OCI-LY1 (cell line): ENCODE measurements at regions not wholly inside any gene's neighbourhood (a gene's known extent, or its start where the extent isn't known, plus 50 kb on each side); places are given as distances from the start of the nearest gene placed in this dataset.

ENCODE experiments used
- H2AFZ ChIP-seq: fragments of 200-600 bp; sonication (generic), shearing (Covaris generic); 2 replicates; pipeline ENCODE4 v1.6.0; 2014; ENCODE audit warnings: antibody characterized with exemption, mild to moderate bottlenecking, low read length
- H3F3A ChIP-seq: fragments of 200-600 bp; sonication (generic), shearing (Covaris generic); 2 replicates; pipeline ENCODE4 v1.6.0; 2014; ENCODE audit warnings: mild to moderate bottlenecking, antibody characterized with exemption, low read length, moderate library complexity; ENCODE audit not compliant: insufficient read depth
- H3K27ac ChIP-seq: fragments of 200-600 bp; sonication (generic); 2 replicates; pipeline ENCODE4 v1.5.1; 2014; ENCODE audit warnings: low read length, mixed run types, mild to moderate bottlenecking, low read depth; ENCODE audit not compliant: poor library complexity, severe bottlenecking
- H3K27me3 ChIP-seq: fragments of 200-600 bp; sonication (generic); 2 replicates; pipeline ENCODE4 v1.6.0; 2014; ENCODE audit warnings: antibody characterized with exemption, mild to moderate bottlenecking, low read length, moderate library complexity; ENCODE audit not compliant: insufficient read depth
- H3K36me3 ChIP-seq: fragments of 200-600 bp; sonication (generic); 2 replicates; pipeline ENCODE4 v1.6.1; 2014; ENCODE audit warnings: mild to moderate bottlenecking, antibody characterized with exemption, low read length, moderate library complexity, mixed read lengths; ENCODE audit not compliant: insufficient read depth
- H3K4me1 ChIP-seq: fragments of 200-600 bp; sonication (generic); 2 replicates; pipeline ENCODE4 v1.5.1; 2014; ENCODE audit warnings: mild to moderate bottlenecking, low read length, moderate library complexity; ENCODE audit not compliant: insufficient read depth, severe bottlenecking
- H3K4me2 ChIP-seq: fragments of 200-600 bp; sonication (generic), shearing (Covaris generic); 2 replicates; pipeline ENCODE4 v1.6.1; 2014; ENCODE audit warnings: low read length
- H3K4me3 ChIP-seq: fragments of 200-600 bp; sonication (generic); 2 replicates; pipeline ENCODE4 v1.5.1; 2014; ENCODE audit warnings: low read length, low read depth, mild to moderate bottlenecking, mixed read lengths; ENCODE audit not compliant: poor library complexity, severe bottlenecking
- H3K79me2 ChIP-seq: fragments of 200-600 bp; shearing (Covaris generic); 2 replicates; pipeline ENCODE4 v1.6.1; 2016; ENCODE audit warnings: mixed run types, low read length, mixed read lengths; ENCODE audit not compliant: insufficient read depth
- H3K9ac ChIP-seq: fragments of 200-600 bp; sonication (generic), shearing (Covaris generic); 2 replicates; pipeline ENCODE4 v1.6.1; 2014; ENCODE audit warnings: mild to moderate bottlenecking, low read length, mixed read lengths
- H3K9me2 ChIP-seq: fragments of 200-600 bp; sonication (generic), shearing (Covaris generic); 2 replicates; pipeline ENCODE4 v1.6.1; 2014; ENCODE audit warnings: low read depth, mild to moderate bottlenecking, low read length, mixed read lengths
- H3K9me3 ChIP-seq: fragments of 200-600 bp; shearing (Covaris generic); 2 replicates; pipeline ENCODE4 v1.6.1; 2014; ENCODE audit warnings: low read length, mixed read lengths
- H4K20me1 ChIP-seq: fragments of 200-600 bp; sonication (generic), shearing (Covaris generic); 2 replicates; pipeline ENCODE4 v1.6.0; 2016; ENCODE audit warnings: mild to moderate bottlenecking, low read length; ENCODE audit not compliant: insufficient read depth
- EZH2 ChIP-seq: fragments of 200-600 bp; sonication (generic), shearing (Covaris generic); IDR thresholded peaks from 2 replicates; pipeline ENCODE4 v1.8.0; 2017; ENCODE audit warnings: borderline replicate concordance, mixed run types, mild to moderate bottlenecking, antibody characterized with exemption, low read length, moderate library complexity, mixed read lengths
- TF ChIP-seq, protein P1 (sequence below): fragments of 200-600 bp; sonication (generic), shearing (Covaris generic); IDR thresholded peaks from 2 replicates; pipeline ENCODE4 v1.5.1; 2017; ENCODE audit warnings: mild to moderate bottlenecking, antibody characterized with exemption, low read length, moderate library complexity, mixed read lengths

DNA sequence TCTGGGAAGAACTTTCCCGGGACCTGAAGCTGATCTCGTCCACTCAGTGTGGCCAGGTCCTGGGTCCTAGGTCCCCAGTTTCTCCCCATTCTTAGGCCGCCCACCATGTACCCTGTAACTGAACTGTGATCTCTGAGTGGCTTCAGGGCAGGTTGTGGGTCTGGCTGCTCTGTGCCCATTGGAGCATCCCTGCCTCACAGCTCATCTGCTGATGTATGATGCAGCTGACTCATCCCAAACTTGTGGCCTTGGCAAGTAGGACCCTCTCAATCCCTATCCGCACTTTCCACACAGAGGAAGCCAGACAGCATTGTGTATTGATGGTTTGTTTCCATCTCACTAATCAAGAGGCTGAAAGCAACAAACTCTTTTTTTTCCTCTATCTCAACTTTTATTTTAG lies 69.1 kb upstream of the XCR1 start:
- H3F3A ChIP-seq, result no peaks in the 10 kb centered on the region
- TF ChIP-seq, protein P1, sequence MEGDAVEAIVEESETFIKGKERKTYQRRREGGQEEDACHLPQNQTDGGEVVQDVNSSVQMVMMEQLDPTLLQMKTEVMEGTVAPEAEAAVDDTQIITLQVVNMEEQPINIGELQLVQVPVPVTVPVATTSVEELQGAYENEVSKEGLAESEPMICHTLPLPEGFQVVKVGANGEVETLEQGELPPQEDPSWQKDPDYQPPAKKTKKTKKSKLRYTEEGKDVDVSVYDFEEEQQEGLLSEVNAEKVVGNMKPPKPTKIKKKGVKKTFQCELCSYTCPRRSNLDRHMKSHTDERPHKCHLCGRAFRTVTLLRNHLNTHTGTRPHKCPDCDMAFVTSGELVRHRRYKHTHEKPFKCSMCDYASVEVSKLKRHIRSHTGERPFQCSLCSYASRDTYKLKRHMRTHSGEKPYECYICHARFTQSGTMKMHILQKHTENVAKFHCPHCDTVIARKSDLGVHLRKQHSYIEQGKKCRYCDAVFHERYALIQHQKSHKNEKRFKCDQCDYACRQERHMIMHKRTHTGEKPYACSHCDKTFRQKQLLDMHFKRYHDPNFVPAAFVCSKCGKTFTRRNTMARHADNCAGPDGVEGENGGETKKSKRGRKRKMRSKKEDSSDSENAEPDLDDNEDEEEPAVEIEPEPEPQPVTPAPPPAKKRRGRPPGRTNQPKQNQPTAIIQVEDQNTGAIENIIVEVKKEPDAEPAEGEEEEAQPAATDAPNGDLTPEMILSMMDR, result no peak
- no peak for TF ChIP-seq EZH2
- no peak overlapping the region for H2AFZ ChIP-seq
- H3K9ac ChIP-seq, result no peak overlapping the region; the same call in 1 of the 2 replicates
- H3K4me3 ChIP-seq, result no peak overlapping the region
- peak overlapping the region; percentile 30; the same call in 1 of the 2 replicates for H3K4me2 ChIP-seq
- peak overlapping the region; percentile 79 for H3K27ac ChIP-seq
- H3K9me2 ChIP-seq, result no peaks in the 10 kb centered on the region
- H4K20me1 ChIP-seq, result no peaks in the 10 kb centered on the region
- no peaks in the 10 kb centered on the region for H3K27me3 ChIP-seq
- H3K4me1 ChIP-seq, result peaks cover 80% of the 10 kb centered on the region
- H3K36me3 ChIP-seq, result no peaks in the 10 kb centered on the region
- H3K9me3 ChIP-seq, result no peaks in the 10 kb centered on the region
- no peaks in the 10 kb centered on the region for H3K79me2 ChIP-seq

DNA sequence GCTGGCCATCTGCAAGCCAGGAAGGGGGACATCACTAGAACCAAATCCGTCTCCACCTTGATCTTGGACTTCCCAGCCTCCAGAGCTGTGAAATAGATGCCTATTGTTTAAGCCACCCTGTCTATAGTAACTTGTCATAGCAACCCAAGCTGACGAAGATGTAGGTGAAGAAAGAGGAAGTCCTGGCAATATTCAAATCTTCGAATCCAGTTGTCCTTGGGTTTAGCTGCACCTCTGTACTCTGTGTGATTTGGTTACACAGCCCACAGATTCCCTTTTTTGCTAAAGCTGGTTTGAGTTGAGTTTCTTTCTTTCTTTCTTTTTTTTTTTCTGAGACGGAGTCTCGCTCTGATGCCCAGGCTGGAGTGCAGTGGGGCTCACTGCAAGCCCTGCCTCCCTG lies 68.0 kb upstream of the XCR1 start:
- Histone ChIP-seq H3K9ac (no peak overlapping the region; the same call in 1 of the 2 replicates), H3K4me2 (peak overlapping the region; percentile 30; the same call in 1 of the 2 replicates), H3K36me3 (no peaks in the 10 kb centered on the region)

DNA sequence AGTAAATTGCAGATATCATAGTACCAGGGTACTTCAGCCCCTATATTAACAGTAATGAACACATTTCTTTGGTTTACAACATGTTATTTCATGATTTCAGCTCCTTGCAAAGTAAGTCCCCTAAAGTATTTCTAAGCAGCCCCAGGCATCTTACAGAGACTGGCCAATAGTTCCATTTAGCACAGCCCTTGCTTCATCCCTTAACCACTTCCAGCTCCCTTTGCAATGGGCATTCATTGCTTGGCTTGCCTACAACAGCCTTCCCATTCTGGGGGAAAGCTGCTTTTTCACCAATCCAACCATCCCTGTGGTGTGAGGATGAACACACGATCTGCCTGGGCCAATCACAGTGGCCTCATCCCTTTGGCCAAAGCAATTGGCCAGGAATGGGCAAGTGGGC lies 67.2 kb upstream of the XCR1 start:
- Histone ChIP-seq H3K4me1 (peaks cover 86% of the 10 kb centered on the region), H3K4me2 (no peak overlapping the region), H3K9ac (no peak overlapping the region), H3K9me2 (no peaks in the 10 kb centered on the region), H3K27me3 (no peaks in the 10 kb centered on the region), H2AFZ (no peak overlapping the region), H3K9me3 (no peaks in the 10 kb centered on the region), H3K4me3 (no peak overlapping the region), H4K20me1 (no peaks in the 10 kb centered on the region), H3K36me3 (no peaks in the 10 kb centered on the region), H3K79me2 (no peaks in the 10 kb centered on the region), H3K27ac (peak overlapping the region; percentile 79), H3F3A (no peaks in the 10 kb centered on the region)
- TF ChIP-seq, protein P1, result no peak
- TF ChIP-seq EZH2, result no peak

More for the DNA sequence above, 68.0 kb upstream of the XCR1 start:
- no peaks in the 10 kb centered on the region for H4K20me1 ChIP-seq
- no peaks in the 10 kb centered on the region for H3K9me3 ChIP-seq
- no peak for TF ChIP-seq EZH2
- TF ChIP-seq, protein P1, result no peak
- no peaks in the 10 kb centered on the region for H3K79me2 ChIP-seq
- peak overlapping the region; percentile 79 for H3K27ac ChIP-seq
- peaks cover 86% of the 10 kb centered on the region for H3K4me1 ChIP-seq
- no peaks in the 10 kb centered on the region for H3F3A ChIP-seq
- no peaks in the 10 kb centered on the region for H3K9me2 ChIP-seq
- H2AFZ ChIP-seq, result no peak overlapping the region
- no peaks in the 10 kb centered on the region for H3K27me3 ChIP-seq
- H3K4me3 ChIP-seq, result no peak overlapping the region
